Left lung (tissue), 4 donors: ENCODE measurements at regions not wholly inside any gene's neighbourhood (a gene's known extent, or its start where the extent isn't known, plus 50 kb on each side); places are given as distances from the start of the nearest gene placed in this dataset.
A peak's percentile ranks its signal among the peaks of the same experiment; 100 is the strongest.

ENCODE experiments used
- ATAC-seq: fragments of 200-7000 bp; cut with Tn5 transposase; one replicate; pipeline ENCODE4 v1.9.1; 2020; ENCODE audit warnings: moderate library complexity
- DNase-seq, 4 donors: peaks; one replicate each; pipeline ENCODE4 v3.0.0-alpha.2; 2013 to 2020
- H3K27ac ChIP-seq, 2 donors: fragments of 200-600 bp; sonication (generic) in 1 of 2; one replicate each; pipeline versions ENCODE4 v1.5.0 to v1.8.0; 2020 to 2021
- H3K27me3 ChIP-seq, 2 donors: fragments of 200-600 bp; sonication (generic) in 1 of 2; one replicate each; pipeline versions ENCODE4 v1.5.0 to v1.8.0; 2020 to 2021
- H3K36me3 ChIP-seq, 2 donors: fragments of 200-600 bp; sonication (generic) in 1 of 2; one replicate each; pipeline versions ENCODE4 v1.5.0 to v1.8.0; 2020 to 2021
- H3K4me1 ChIP-seq, 2 donors: fragments of 200-600 bp; one replicate each; pipeline ENCODE4 v1.8.0; 2021
- H3K4me3 ChIP-seq, 2 donors: fragments of 200-600 bp; sonication (generic) in 1 of 2; one replicate each; pipeline versions ENCODE4 v1.5.0 to v1.8.0; 2020 to 2021; ENCODE audit warnings: mild to moderate bottlenecking in 1 of 2
- H3K9me3 ChIP-seq, 2 donors: fragments of 200-600 bp; sonication (generic) in 1 of 2; one replicate each; pipeline versions ENCODE4 v1.5.0 to v1.8.0; 2020 to 2021
- CTCF ChIP-seq, 2 donors: fragments of 200-600 bp; sonication (generic) in 1 of 2; IDR thresholded peaks; one replicate each; pipeline versions ENCODE4 v1.5.0 to v1.8.0; 2021; ENCODE audit warnings: antibody characterized with exemption in 2 of 2
- intact Hi-C, 2 donors: fragments of 100-400 bp; cut with DNase I; formaldehyde crosslinking; loops; one replicate each; pipeline versions ENCODE4 v1.11.2 to v1.14.2; 2022
- donor health status: DM: no; HTN: yes; CAD: no.
- donor health status: DM: no; HTN: no; CAD: no.

GRCh38 chr15:38695249-38696108 lies 130.9 kb upstream of the RASGRP1 start:
- no peak overlapping the region for H3K4me3 ChIP-seq
- H3K9me3 ChIP-seq: no peaks in the 10 kb centered on the region
- no peaks in the 10 kb centered on the region for H3K36me3 ChIP-seq
- H3K27me3 ChIP-seq: no peaks in the 10 kb centered on the region
- TF ChIP-seq CTCF (IDR thresholded peaks at IDR 0.05): no peak
- H3K27ac ChIP-seq: no peak overlapping the region
- ATAC-seq: no peak
- no peaks in the 10 kb centered on the region for H3K4me1 ChIP-seq
- intact Hi-C loops: loop anchor here in 1 of 2 donors (10.0 kb wide), 1 partner anchor 221 kb away; no protein-coding TSS in a partner anchor
- DNase-seq: no peak

GRCh38 chr15:38696109-38696727 lies 131.6 kb upstream of the RASGRP1 start:
- Histone ChIP-seq H3K9me3 (no peaks in the 10 kb centered on the region), H3K27me3 (no peaks in the 10 kb centered on the region), H3K4me3 (no peak overlapping the region), H3K4me1 (no peaks in the 10 kb centered on the region), H3K36me3 (no peaks in the 10 kb centered on the region), H3K27ac (no peak overlapping the region)
- ATAC-seq: peak; percentile 42
- no peak for TF ChIP-seq CTCF (IDR thresholded peaks at IDR 0.05)
- DNase-seq: no peak
- intact Hi-C loops: loop anchor here in 1 of 2 donors (10.0 kb wide), 1 partner anchor 221 kb away; no protein-coding TSS in a partner anchor

GRCh38 chr15:38696790-38697495 lies 132.3 kb upstream of the RASGRP1 start:
- no peak for TF ChIP-seq CTCF (IDR thresholded peaks at IDR 0.05)
- Histone ChIP-seq H3K27ac (no peak overlapping the region), H3K9me3 (no peaks in the 10 kb centered on the region), H3K27me3 (no peaks in the 10 kb centered on the region), H3K4me3 (no peak overlapping the region), H3K36me3 (no peaks in the 10 kb centered on the region), H3K4me1 (no peaks in the 10 kb centered on the region)
- DNase-seq: no peak
- intact Hi-C loops: loop anchor here in 1 of 2 donors (10.0 kb wide), 1 partner anchor 222 kb away; no protein-coding TSS in a partner anchor
- no peak for ATAC-seq

- Histone ChIP-seq H3K36me3 (no peaks in the 10 kb centered on the region), H3K4me3 (no peak overlapping the region), H3K9me3 (no peaks in the 10 kb centered on the region), H3K4me1 (no peaks in the 10 kb centered on the region), H3K27me3 (no peaks in the 10 kb centered on the region), H3K27ac (no peak overlapping the region)
- TF ChIP-seq CTCF (IDR thresholded peaks at IDR 0.05): no peak
- DNase-seq (no peak), ATAC-seq (no peak)
- intact Hi-C loops: loop anchor here in 1 of 2 donors (10.0 kb wide), 1 partner anchor 223 kb away; no protein-coding TSS in a partner anchor
These were observed 133.6 kb upstream of the RASGRP1 start for GRCh38 chr15:38698254-38698653.
